Activated CD4-positive, alpha-beta T cell treated with anti-CD3 and anti-CD28 coated beads, Interleukin-2, amount 10 ng/mL, durations not matched to agents 24 days and 14 days (primary cell): ENCODE measurements at regions not wholly inside any gene's neighbourhood (a gene's known extent, or its start where the extent isn't known, plus 50 kb on each side); places are given as distances from the start of the nearest gene placed in this dataset.
A peak's percentile ranks its signal among the peaks of the same experiment; 100 is the strongest.
"Not testable (repeated sequence)": the region's sequence is repeated elsewhere in the genome, so short reads cannot be mapped to it uniquely, and the experiment has no call there.

Experiments used
- DNase-seq: peaks from one replicate; pipeline ENCODE4 v3.0.0; 2022
- H3K27ac Mint-ChIP-seq: one replicate; pipeline ENCODE4 v1.8.0; 2022; ENCODE audit warnings: mild to moderate bottlenecking, mixed read lengths
- H3K27me3 Mint-ChIP-seq: one replicate; pipeline ENCODE4 v1.8.0; 2022; ENCODE audit warnings: mixed read lengths
- H3K36me3 Mint-ChIP-seq: one replicate; pipeline ENCODE4 v1.8.0; 2022; ENCODE audit warnings: low read depth, mild to moderate bottlenecking, mixed read lengths
- H3K4me1 Mint-ChIP-seq: one replicate; pipeline ENCODE4 v1.8.0; 2021; ENCODE audit warnings: mixed read lengths
- H3K4me3 Mint-ChIP-seq: one replicate; pipeline ENCODE4 v1.8.0; 2022; ENCODE audit warnings: mild to moderate bottlenecking, moderate library complexity, mixed read lengths
- H3K9me3 Mint-ChIP-seq: one replicate; pipeline ENCODE4 v1.8.0; 2021; ENCODE audit warnings: mixed read lengths
- intact Hi-C: fragments of 100-400 bp; cut with micrococcal nuclease; formaldehyde crosslinking; loops from one replicate; pipeline ENCODE4 v1.15.1; 2023

- H3K36me3 Mint-ChIP-seq = peaks cover 15% of the 10 kb centered on the region
- intact Hi-C loops = no loop called here
Measured at GRCh38 chr5:40453689-40454088, 226.0 kb upstream of the PTGER4 start.

GRCh38 chr5:40452874-40453624, 226.7 kb upstream of the PTGER4 start:
- DNase-seq = no peak

More at GRCh38 chr5:40453689-40454088, 226.0 kb upstream of the PTGER4 start:
- Mint-ChIP-seq H3K27ac (no peak overlapping the region), H3K9me3 (peaks cover 54% of the 10 kb centered on the region), H3K4me1 (peaks cover 10% of the 10 kb centered on the region), H3K27me3 (no peaks in the 10 kb centered on the region), H3K4me3 (no peak overlapping the region)
- no peak for DNase-seq

GRCh38 chr5:40447438-40447837, 232.3 kb upstream of the PTGER4 start:
- H3K9me3 Mint-ChIP-seq = peaks cover 46% of the 10 kb centered on the region
- no peak for DNase-seq
- H3K4me3 Mint-ChIP-seq = no peak overlapping the region
- H3K27ac Mint-ChIP-seq = no peak overlapping the region
- H3K27me3 Mint-ChIP-seq = no peaks in the 10 kb centered on the region
- intact Hi-C loops = no loop called here
- peaks cover 27% of the 10 kb centered on the region for H3K36me3 Mint-ChIP-seq
- H3K4me1 Mint-ChIP-seq = peaks cover 13% of the 10 kb centered on the region

More at GRCh38 chr5:40452874-40453624, 226.7 kb upstream of the PTGER4 start:
- intact Hi-C loops = no loop called here
- H3K27ac Mint-ChIP-seq = peak overlapping the region; percentile 42
- peaks cover 18% of the 10 kb centered on the region for H3K36me3 Mint-ChIP-seq
- peaks cover 58% of the 10 kb centered on the region for H3K9me3 Mint-ChIP-seq
- H3K27me3 Mint-ChIP-seq = no peaks in the 10 kb centered on the region
- peaks cover 10% of the 10 kb centered on the region for H3K4me1 Mint-ChIP-seq
- H3K4me3 Mint-ChIP-seq = no peak overlapping the region

- Mint-ChIP-seq H3K27ac (peak overlapping the region; percentile 54), H3K27me3 (no peaks in the 10 kb centered on the region)
Measured at GRCh38 chr5:40446910-40447309, 232.8 kb upstream of the PTGER4 start.

GRCh38 chr5:40442346-40442745, 237.4 kb upstream of the PTGER4 start:
- peak overlapping the region; percentile 50 for H3K4me3 Mint-ChIP-seq
- peaks cover 10% of the 10 kb centered on the region for H3K9me3 Mint-ChIP-seq
- DNase-seq = peak; percentile 58
- no peaks in the 10 kb centered on the region for H3K27me3 Mint-ChIP-seq
- peak overlapping the region; percentile 91 for H3K27ac Mint-ChIP-seq
- peaks cover 14% of the 10 kb centered on the region for H3K36me3 Mint-ChIP-seq
- intact Hi-C loops = loop anchor here (5.0 kb wide), 1 partner anchor 220 kb away; no protein-coding TSS in a partner anchor
- peaks cover 44% of the 10 kb centered on the region for H3K4me1 Mint-ChIP-seq

More at GRCh38 chr5:40446910-40447309, 232.8 kb upstream of the PTGER4 start:
- DNase-seq = no peak
- Mint-ChIP-seq H3K36me3 (peaks cover 24% of the 10 kb centered on the region), H3K4me3 (no peak overlapping the region), H3K4me1 (peaks cover 18% of the 10 kb centered on the region), H3K9me3 (peaks cover 42% of the 10 kb centered on the region)
- intact Hi-C loops = no loop called here

- intact Hi-C loops = loop anchor here (1.0 to 5.0 kb wide), 7 partner anchors 31 to 238 kb away; partner anchors contain the start of gene PTGER4
- H3K27ac Mint-ChIP-seq = peak overlapping the region; percentile 91
- DNase-seq = peak; percentile 78
- H3K9me3 Mint-ChIP-seq = peaks cover 10% of the 10 kb centered on the region
- H3K4me3 Mint-ChIP-seq = peak overlapping the region; percentile 50
- no peaks in the 10 kb centered on the region for H3K27me3 Mint-ChIP-seq
- peaks cover 45% of the 10 kb centered on the region for H3K4me1 Mint-ChIP-seq
- H3K36me3 Mint-ChIP-seq = peaks cover 13% of the 10 kb centered on the region
Measured at GRCh38 chr5:40441733-40442132, 238.0 kb upstream of the PTGER4 start.

GRCh38 chr5:40440746-40441145, 239.0 kb upstream of the PTGER4 start:
- H3K4me1 Mint-ChIP-seq = peaks cover 53% of the 10 kb centered on the region
- DNase-seq = no peak
- H3K27ac Mint-ChIP-seq = peak overlapping the region; percentile 91
- no peaks in the 10 kb centered on the region for H3K27me3 Mint-ChIP-seq
- peaks cover 10% of the 10 kb centered on the region for H3K9me3 Mint-ChIP-seq
- H3K36me3 Mint-ChIP-seq = peaks cover 11% of the 10 kb centered on the region
- peak overlapping the region; percentile 50 for H3K4me3 Mint-ChIP-seq
- intact Hi-C loops = loop anchor here (1.0 to 5.0 kb wide), 7 partner anchors 30 to 239 kb away; partner anchors contain the start of gene PTGER4

GRCh38 chr5:40439103-40439502, 240.6 kb upstream of the PTGER4 start:
- H3K4me3 Mint-ChIP-seq, H3K27me3 Mint-ChIP-seq, H3K36me3 Mint-ChIP-seq: not testable (repeated sequence)
- DNase-seq = peak; percentile 71
- H3K4me1 Mint-ChIP-seq = peaks cover 65% of the 10 kb centered on the region
- peaks cover 11% of the 10 kb centered on the region for H3K9me3 Mint-ChIP-seq
- intact Hi-C loops = loop anchor here (10.0 kb wide), 1 partner anchor 494 kb away; no protein-coding TSS in a partner anchor
- H3K27ac Mint-ChIP-seq = peak overlapping the region; percentile 44

- H3K36me3 Mint-ChIP-seq, DNase-seq, H3K27ac Mint-ChIP-seq, H3K27me3 Mint-ChIP-seq, H3K4me3 Mint-ChIP-seq: not testable (repeated sequence)
- peaks cover 11% of the 10 kb centered on the region for H3K9me3 Mint-ChIP-seq
- H3K4me1 Mint-ChIP-seq = peaks cover 69% of the 10 kb centered on the region
- intact Hi-C loops = loop anchor here (10.0 kb wide), 1 partner anchor 494 kb away; no protein-coding TSS in a partner anchor
Measured at GRCh38 chr5:40438646-40439045, 241.1 kb upstream of the PTGER4 start.

GRCh38 chr5:40437452-40437861, 242.3 kb upstream of the PTGER4 start:
- DNase-seq = peak; percentile 66
- Mint-ChIP-seq H3K4me1 (peaks cover 69% of the 10 kb centered on the region), H3K4me3 (peak overlapping the region; percentile 16), H3K27me3 (no peaks in the 10 kb centered on the region), H3K9me3 (peaks cover 4% of the 10 kb centered on the region), H3K36me3 (no peaks in the 10 kb centered on the region), H3K27ac (peak overlapping the region; percentile 79)
- intact Hi-C loops = loop anchor here (1.0 to 10.0 kb wide), 3 partner anchors 53 to 493 kb away; no protein-coding TSS in a partner anchor

- Mint-ChIP-seq H3K4me1 (peaks cover 62% of the 10 kb centered on the region), H3K27ac (peak overlapping the region; percentile 81), H3K9me3 (peaks cover 4% of the 10 kb centered on the region), H3K27me3 (no peaks in the 10 kb centered on the region), H3K36me3 (no peaks in the 10 kb centered on the region), H3K4me3 (peak overlapping the region; percentile 69)
- intact Hi-C loops = loop anchor here (1.0 to 10.0 kb wide), 4 partner anchors 26 to 492 kb away; no protein-coding TSS in a partner anchor
- DNase-seq = peak; percentile 82
Measured at GRCh38 chr5:40436535-40437237, 243.0 kb upstream of the PTGER4 start.

GRCh38 chr5:40435706-40436105, 244.0 kb upstream of the PTGER4 start:
- peak overlapping the region; percentile 32 for H3K4me3 Mint-ChIP-seq
- not testable (repeated sequence) for DNase-seq, H3K27me3 Mint-ChIP-seq, H3K36me3 Mint-ChIP-seq, H3K9me3 Mint-ChIP-seq
- H3K4me1 Mint-ChIP-seq = peaks cover 54% of the 10 kb centered on the region
- H3K27ac Mint-ChIP-seq = peak overlapping the region; percentile 72
- intact Hi-C loops = loop anchor here (1.0 to 10.0 kb wide), 2 partner anchors 25 to 491 kb away; no protein-coding TSS in a partner anchor

GRCh38 chr5:40432836-40433235, 246.9 kb upstream of the PTGER4 start:
- Mint-ChIP-seq H3K36me3 (peaks cover 3% of the 10 kb centered on the region), H3K9me3 (peaks cover 10% of the 10 kb centered on the region), H3K4me3 (no peak overlapping the region), H3K4me1 (peaks cover 67% of the 10 kb centered on the region), H3K27me3 (no peaks in the 10 kb centered on the region), H3K27ac (no peak overlapping the region)
- intact Hi-C loops = loop anchor here (10.0 kb wide), 1 partner anchor 488 kb away; no protein-coding TSS in a partner anchor
- DNase-seq = no peak
